ENCODE measurements at regions not wholly inside any gene's neighbourhood (a gene's known extent, or its start where the extent isn't known, plus 50 kb on each side); places are given as distances from the start of the nearest gene placed in this dataset.
"Not testable (repeated sequence)": the region's sequence is repeated elsewhere in the genome, so short reads cannot be mapped to it uniquely, and the experiment has no call there.

DNA sequence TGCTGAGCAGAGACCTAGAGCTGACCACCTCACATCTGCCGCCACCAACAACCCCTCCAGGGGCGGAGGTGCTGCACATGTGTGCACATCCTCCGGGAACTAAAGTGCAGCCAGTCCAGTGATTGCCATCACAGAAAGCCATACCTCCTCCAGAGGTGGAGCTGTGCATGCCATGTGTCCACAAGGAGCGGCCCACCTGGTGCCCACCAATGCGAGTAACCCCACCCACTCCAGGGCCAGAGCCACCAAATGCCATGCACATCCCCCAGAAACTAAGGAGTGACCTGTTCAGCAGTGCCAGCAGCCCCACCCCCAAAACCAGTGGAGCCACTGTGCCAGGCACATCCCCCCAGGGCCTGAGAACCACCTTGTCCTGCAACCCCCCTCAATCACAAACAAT lies 557.9 kb downstream of the UQCRFS1 start:
- no peak for DNase-seq

DNA sequence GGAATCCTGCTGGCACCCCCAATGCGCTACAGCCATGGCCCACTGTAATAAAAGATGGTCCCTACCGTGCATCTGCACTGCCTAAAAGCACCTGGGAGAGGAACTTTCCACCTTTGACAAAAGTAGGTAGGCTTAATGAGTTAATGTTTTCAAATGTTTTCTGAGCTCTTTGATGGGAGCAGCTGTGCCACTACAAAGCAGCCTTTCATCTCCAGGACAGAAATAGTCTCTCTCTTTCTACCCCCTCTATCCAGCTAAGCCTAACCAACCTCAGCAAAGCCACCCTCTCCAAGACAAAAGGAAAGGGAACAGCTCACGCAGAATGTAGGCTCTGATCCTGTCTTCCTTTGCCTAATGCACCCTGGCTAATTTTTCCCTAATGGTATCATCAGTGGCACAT lies 560.2 kb downstream of the UQCRFS1 start:
- DNase-seq, result no peak

DNA sequence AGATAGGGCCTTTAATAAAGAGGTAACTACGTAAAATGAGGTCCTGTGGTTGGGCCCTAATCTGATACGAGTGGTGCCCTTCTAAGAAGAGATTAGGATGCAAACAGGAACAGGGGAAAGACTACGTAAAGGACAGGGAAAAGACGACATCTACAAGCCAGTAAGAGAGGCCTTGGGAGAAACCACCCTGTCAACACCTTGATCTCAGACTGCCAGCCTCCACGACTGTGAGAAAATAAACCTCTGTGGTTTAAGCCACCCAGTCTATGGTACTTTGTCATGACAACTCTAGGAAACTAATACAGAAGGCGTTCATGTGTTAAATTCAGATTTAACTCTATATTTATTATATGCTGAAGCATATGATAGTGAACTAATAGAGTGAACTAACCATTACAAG lies 566.3 kb downstream of the UQCRFS1 start:
- DNase-seq, result no peak

DNA sequence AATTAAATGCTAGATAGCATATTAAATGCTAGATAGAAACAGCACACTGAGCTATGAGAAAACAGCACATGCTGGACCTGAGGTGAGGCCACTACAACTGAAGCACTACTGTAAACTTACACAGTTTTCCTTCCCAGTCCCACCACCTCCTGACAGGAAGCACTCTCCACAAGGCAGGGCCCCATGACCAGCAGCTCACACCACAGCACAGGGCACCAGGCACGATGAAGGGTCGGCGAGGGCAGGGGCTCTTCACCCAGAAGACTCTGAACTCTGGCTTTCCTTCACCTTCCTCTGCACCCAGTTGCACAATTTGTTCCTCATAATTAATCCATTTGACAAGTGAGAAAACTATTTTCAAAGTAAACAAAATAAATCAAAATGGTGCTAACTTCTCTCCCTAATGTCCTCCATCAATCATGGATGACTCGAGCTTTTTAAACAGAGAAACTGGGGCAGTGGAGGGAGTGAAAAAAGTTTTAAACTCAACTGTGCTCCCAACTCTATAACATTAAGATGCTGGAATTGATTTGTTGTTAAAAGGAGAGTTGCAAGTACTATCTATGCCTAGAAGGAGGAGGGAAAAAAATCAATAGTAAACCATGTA lies 568.7 kb downstream of the UQCRFS1 start:
- no peak for DNase-seq

DNA sequence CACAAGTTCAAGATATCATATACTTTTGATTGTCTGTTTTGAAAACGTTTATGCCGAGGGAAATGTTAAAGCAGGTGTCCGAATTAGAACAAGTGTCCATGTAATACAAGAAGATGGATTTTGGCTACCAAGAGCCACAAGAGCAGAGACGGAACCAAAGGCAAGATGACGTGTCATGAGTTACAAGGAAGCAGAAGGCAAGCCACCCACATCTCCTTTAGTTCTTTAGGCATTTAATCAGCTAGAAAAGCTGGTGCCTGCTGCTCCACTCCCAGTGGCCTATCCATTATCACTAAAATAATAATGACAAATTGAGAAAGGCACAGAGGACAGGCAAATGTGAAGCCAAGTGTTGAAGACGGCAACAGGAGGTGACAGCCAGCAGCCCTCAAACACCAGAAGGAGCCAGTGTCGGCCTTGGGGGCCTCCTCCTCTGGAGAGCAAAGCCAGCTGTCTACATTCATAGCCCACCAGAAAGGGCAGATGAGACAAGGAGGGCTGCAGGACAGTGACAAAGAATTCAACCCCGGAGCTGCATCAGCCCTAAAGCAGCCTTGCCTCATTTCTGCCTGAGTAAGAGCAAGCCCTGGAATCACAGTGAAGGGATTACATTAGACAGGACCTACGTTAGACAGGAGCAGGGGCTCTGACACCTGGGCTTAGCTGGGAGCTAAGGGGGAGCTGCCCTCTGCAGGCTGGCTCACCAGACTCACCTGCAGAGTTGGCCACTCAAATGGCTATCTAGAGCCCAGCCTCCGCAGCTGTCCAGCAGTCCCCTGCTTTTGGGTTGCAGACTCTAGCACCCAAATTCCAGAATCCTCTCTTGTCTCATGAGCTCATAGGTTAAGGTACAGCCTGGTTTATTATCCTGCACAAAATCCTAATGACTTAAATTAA lies 569.9 kb downstream of the UQCRFS1 start:
- DNase-seq, result no peak

DNA sequence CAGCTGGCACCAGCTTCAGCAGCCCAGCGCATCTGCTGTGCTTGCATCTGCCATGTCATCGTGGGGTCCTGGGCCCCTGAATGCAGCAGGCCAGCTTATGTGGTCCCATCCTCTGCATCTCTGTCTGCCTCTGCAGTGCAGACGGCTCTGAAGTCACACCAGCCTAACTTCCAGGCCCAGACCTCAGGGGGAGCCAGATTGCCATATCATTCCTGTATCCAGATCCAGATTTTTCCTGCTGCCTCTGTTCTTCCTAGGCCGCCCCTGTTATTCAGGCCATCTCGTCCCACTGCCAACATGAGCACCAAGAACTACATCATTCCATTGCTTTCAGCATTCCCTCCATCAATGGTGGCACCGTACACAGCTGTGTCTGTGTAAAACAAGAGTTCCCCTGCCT lies 571.6 kb downstream of the UQCRFS1 start:
- DNase-seq, result no peak

DNA sequence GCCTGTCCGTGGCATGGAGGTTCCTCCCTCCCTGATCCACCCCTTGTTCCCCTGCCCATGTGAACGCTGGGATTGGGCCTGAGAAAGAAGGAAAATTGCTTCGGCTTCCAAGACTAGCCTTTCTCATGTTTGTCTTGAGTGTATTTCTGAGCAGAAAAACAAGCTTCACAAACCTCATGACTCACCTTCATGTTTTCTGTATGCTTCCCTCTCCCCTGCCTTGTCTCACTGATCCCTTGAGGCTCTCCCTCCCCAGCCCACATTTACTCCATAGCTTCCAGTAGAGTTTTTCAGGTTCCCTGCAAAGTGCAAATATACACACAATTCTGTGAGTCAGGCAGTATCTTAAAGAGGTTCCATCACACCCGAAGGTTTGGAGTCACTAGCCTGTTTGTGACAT lies 572.4 kb downstream of the UQCRFS1 start:
- no peak for DNase-seq

DNA sequence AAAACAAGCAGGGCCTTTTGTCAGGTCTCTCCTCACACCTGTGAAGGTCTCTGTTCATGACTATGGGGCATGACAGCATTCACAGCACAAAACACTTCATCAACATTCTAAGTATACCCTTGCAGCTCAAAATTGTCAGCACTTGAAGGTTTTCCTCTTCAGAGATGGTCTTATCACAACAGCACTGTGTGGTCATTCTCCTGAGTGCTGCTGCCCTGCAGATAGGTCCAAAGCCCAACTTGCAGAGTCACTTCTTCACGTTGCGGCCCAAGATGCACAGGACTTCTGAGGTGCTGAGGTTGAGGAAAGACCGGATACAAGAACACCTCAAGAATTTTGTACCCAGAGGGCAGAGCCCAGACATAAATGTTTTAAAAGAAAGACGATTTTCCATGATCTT lies 574.5 kb downstream of the UQCRFS1 start:
- DNase-seq, result no peak

DNA sequence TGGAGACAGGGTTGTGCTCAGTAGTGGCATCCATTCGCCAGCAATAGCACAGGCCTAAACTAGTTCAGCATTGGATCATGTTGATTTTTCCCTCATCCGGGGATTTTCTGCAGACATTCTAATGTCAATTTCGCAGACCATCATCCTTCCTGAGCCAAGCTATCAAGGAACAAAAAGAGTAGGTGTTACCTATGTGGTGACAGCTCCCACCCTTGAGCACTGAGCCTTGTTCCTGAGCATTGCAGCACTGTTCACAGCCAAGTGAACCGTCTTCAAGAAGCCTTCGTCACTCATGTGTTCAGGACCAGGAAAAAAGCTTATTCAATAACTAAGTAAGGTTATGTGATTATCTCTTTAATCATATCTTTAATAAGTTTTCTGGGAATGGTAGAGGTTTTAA lies 576.2 kb downstream of the UQCRFS1 start:
- DNase-seq, result no peak

DNA sequence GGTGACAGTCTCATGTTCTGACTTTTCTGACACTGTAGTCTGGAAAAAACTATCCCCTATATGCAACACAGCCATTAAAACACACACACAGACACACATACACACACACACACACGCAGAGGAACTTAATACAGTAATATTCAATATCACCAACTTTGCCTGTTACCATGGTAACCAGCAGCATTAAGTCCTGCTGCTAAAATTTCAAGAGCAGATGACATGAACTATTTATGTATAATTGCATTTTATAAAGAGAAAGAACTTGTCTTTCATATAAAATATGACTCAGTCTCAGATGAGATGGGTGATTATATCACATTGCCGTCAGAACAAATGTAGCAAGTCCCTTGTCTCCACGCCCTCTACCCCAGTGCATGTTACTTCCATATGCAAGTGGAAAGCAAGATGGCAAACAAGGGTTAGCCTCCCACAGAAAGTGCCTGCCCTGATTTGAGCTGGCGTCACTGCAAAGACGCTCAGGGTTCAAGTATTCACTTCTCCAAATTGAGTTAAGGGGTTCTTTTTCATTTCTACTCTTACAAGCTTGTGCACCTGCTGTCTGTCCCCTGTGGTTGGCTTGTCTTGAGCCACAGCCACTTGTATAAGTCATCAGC lies 576.8 kb downstream of the UQCRFS1 start:
- DNase-seq, result no peak

DNA sequence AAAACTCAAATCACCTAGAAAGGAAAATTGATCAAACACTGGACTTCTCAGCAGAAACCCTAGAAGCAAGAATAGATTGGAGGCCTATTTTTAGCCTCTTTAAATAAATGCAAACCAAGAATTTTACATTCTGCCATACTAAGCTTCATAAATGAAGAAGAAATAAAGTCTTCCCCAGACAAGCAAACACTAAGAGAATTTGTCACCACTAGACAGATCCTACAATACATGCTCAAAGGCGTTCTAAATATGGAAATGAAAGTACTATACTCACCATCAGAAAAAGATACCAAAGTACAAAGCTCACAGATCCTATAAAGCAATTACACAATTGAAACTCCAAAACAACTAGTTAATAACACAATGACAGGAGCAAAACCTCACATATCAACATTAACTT lies 578.1 kb downstream of the UQCRFS1 start:
- no peak for DNase-seq

DNA sequence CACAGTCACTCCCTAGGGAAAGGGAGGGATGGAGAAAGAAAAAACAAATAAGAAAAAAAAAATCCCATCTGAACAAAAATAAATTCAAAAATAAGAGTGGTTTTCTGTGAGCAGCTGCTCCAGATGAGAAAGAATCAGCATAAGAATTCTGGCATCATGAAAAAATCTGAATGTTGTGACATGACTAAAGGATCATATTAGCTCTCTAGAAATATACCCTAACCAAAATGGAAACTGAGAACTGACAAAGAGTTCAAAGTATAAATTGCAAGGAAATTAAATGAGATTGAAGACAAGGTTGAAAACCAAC lies 579.0 kb downstream of the UQCRFS1 start:
- no peak for DNase-seq

DNA sequence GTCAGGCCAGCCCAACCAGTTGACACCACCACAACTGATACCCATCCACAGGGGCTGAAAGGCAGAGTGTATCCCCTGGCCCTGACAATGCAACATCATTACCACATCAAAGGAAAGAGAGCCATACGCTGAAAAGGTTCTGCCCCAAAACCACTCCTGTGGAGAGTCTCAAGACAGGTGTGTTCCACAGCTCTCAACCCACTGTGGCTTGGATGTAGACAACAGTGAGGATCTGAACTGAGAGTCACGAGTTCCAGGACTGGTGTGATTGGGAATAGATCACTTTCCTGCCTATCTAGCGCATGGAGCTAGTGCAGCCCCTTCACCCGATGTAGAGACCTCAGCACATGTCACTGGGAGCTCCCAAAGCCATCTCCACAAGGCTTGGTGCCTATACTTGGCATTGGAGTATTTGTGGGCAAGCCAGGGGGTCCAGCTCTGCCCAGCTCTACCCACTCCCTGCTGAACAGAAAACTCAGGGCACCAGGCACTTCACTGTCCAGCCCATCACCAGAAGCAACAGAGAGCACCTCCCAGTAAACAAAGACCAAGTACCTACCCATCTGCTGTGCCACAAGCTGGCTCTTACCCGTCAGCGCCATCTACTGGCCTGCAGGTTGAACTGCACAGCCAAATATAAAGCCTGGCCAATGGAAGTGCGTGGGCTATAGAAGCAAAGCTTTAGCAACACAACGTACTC lies 579.5 kb downstream of the UQCRFS1 start:
- DNase-seq, result peak; percentile 2 to 3

DNA sequence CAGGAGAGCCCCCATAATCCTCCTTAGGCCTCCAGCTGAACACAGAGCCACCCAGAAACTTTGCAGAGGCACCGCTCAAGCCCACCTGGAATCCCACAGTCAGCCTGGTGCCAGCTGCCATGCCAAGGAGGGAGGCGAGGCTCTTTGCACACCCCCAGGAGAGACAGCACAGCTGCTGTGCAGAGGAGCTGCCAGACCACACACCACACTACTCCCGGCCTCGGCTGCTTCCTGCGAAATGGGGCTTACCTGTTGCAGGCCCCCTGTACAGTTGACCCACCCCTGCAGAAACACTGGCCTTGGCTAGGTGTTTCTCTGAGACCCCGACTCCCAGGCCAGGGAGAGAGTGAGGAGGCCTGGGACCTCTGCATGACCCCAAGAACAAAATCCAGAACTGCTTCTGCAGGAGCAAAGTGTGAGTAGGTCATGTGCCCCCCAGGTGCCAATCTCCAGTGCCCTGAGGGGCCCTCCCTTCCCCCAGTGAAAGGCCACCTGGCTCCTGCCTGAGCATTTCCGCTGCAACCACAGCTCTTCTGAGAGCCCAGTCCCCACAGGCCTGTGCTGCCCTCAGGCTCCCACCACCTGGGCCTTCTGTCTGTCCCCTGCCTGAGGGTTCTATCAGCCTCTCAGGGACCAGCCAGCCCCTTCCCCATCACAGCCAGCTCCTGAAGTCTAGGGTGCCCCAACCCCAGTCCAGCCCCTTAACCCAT lies 580.4 kb downstream of the UQCRFS1 start:
- no peak for DNase-seq

DNA sequence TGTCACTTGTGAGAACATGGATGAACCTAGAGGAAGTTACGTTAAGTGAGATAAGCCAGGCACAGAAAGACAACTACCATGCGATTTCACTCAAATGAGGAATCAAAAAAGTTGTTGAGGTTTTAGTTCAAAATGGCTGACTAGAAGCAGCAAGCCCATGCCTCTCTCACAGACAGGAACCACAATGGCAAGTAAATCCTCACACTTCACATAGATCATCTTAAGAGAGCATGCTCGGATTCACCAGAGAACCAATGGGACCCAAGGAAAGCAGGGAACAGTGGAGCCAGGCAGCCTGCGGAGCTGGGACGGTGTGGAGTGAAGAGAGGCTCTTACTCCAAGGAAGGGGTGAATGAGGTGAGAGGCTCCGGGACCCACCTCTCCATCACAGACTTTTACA lies 581.0 kb downstream of the UQCRFS1 start:
- DNase-seq, result no peak

DNA sequence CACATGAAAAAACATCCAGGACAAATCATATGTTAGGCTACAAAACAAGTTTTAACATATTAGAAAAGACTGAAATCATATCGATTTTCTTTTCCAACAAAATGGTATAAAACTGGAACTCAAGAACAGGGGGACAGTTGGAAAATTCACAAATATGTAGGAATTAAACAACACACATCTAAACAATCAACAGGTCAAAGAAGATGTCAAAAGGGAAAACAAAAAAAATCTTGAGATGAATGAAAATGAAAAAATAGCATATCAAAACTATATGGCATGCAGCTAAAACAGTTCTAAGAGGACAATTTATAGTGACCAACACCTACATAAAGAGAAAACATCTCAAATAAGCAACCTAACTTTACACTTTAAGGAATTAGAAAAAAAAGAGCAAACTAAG lies 585.3 kb downstream of the UQCRFS1 start:
- no peak for DNase-seq

DNA sequence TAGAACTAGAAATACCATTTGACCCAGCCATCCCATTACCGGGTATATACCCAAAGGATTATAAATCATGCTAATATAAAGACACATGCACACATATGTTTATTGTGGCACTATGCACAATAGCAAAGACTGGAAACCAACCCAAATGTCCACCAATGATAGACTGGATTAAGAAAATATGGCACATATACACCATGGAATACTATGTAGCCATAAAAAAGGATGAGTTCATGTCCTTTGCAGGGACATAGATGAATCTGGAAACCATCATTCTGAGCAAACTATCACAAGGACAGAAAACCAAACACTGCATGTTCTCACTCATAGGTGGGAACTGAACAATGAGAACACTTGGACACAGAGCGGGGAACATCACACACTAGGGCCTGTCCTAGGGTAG lies 586.5 kb downstream of the UQCRFS1 start:
- not testable (repeated sequence) for DNase-seq

DNA sequence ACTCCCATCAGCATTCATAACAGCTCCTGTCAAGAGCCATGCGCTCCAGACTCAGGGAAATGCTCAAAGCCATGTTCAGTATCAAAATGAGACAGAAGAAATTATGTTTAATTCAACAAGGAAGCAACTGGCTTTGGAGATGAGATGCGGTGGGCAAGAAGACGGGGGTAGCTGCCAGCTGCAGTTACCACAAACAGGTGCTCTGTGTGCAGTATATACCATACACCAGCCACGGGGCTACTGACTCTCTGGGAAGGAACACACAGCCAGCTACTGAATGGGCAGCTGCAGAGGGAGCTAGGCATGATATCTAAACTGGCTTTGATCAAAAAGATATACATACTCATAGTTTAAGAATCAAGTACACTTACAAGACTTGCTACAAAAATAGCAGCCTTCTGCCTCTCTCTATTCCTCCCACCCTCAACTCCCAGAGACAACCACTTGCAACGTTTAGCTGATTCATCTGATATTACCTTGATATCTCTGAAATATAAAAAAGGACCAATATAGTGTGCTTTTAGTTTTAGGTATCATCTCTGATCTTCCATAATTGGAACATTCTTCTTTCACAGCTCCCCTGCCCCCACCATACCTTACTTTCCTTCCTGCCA lies 593.0 kb downstream of the UQCRFS1 start:
- DNase-seq, result no peak

DNA sequence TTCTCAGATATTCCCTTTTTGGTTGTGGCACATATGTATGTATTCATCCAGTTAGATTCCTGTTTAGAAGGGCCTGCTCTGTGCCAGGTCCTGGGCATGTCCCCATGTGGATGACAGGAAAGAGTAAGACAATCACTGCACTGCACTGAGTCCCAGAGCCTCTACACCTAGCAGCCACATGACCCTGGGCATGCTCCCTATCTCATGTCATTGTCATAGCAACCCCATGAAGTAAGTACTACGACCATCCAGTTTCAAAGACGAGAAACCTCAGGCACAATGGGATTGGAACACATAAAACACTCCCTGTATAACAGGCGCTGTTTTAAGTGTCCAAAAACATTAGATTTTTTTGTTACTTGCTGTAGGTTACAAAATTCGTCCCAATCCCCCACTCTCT lies 594.4 kb downstream of the UQCRFS1 start:
- no peak for DNase-seq

DNA sequence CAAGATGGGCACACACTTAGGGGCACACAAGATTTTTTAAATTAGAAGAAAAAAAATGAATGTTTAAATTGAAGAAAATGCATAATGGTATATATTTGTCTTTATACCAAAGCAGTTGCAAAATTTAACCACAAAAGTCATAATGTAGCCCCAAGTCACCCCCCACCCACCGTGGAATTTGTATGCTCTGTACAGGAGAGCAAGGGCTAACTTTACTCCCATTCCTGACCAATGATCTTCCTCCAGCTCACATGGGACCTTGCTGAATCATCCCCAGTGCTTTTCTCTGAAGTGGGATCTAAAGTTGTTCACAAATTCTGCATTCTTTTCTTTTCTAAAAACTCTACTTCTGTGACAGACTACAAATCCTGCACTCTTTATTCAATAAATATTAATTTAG lies 597.0 kb downstream of the UQCRFS1 start:
- no peak for DNase-seq

DNA sequence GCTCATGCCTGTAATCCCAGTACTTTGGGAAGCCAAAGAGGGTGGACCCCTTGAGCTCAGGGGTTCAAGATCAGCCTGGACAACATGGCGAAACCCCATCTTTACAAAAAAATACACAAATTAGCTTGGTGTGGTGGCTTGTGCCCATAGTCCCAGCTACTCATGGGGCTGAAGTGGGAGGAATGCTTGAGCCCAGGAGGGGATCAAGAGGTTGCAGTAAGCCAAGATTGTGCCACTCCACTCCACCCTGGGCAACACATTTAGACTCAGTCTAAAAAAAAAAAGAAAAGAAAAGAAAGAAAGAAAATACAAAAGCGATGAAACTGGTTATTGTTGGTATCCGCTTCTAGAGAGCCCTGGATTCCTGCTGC lies 597.4 kb downstream of the UQCRFS1 start:
- DNase-seq, result no peak

DNA sequence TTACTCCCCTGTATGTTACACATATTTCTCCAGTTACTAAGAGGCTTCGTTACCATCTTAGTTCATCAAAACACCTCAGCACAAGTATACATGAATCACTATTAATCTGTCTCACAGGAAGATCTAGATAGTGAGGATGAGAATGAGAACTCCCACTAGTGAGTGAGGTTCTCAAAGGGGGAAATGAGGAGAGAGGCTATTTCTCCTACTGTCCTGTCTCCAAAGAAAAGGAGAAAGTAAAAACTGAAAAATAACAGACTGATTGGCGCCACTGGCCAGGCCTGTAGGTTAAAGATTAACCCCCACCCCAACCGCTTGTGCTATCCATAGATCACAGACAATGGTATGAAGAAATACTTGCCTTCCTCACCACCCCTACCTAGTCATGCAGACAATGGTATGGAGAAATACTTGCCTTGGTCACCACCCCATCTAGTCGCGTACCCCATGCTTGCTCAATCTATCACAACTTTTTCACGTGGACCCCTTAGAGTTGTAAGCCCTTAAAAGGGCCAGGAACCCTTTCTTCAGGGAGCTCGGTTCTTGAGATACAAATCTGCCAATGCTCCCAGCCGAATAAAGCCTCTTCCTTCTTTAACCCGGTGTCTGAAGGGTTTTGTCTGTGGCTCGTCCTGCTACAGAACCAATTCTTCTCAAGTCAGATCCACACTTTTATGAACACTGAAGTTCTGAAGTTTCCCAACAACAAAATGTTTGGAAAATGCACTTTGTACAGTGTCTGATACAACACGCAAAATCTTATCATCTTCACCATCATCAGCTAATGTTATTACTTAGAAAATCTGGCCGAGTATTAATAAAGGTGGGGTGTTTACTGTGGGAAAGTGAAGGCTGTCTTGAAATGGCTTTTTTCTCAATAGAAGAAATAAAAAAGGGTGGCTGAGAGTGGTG lies 598.1 kb downstream of the UQCRFS1 start:
- no peak for DNase-seq
